Right lobe of liver (tissue), 6 donors: ENCODE measurements at regions not wholly inside any gene's neighbourhood (a gene's known extent, or its start where the extent isn't known, plus 50 kb on each side); places are given as distances from the start of the nearest gene placed in this dataset.

Experiments
- ATAC-seq, 4 donors: fragments of 200-7000 bp; cut with Tn5 transposase; one replicate each; pipeline ENCODE4 v1.9.1; 2020; ENCODE audit warnings: mild to moderate bottlenecking in 4 of 4, moderate library complexity in 4 of 4
- DNase-seq, 3 donors: peaks; one replicate each; pipeline ENCODE4 v3.0.0-alpha.2; 2020
- H3K27ac ChIP-seq, 3 donors: fragments of 200-600 bp; one replicate each; pipeline ENCODE4 v1.8.0; 2022
- H3K27me3 ChIP-seq, 2 donors: fragments of 200-600 bp; one replicate each; pipeline ENCODE4 v1.8.0; 2022
- H3K36me3 ChIP-seq, 4 donors: fragments of 200-600 bp; sonication (generic) in 1 of 4; one replicate each; pipeline versions ENCODE4 v1.5.1 to v1.8.0; 2017 to 2022; ENCODE audit warnings: control low read depth in 1 of 4
- H3K4me1 ChIP-seq, 4 donors: fragments of 200-600 bp; sonication (generic) in 1 of 4; one replicate each; pipeline versions ENCODE4 v1.5.1 to v1.8.0; 2017 to 2022; ENCODE audit warnings: control low read depth in 1 of 4
- H3K4me3 ChIP-seq, 3 donors: fragments of 200-600 bp; one replicate each; pipeline ENCODE4 v1.8.0; 2022
- H3K9me3 ChIP-seq, 4 donors: fragments of 200-600 bp; sonication (generic) in 1 of 4; one replicate each; pipeline versions ENCODE4 v1.5.1 to v1.8.0; 2017 to 2022; ENCODE audit warnings: control low read depth in 1 of 4
- POLR2A ChIP-seq: fragments of 450-650 bp; IDR thresholded peaks from one replicate; pipeline ENCODE4 v1.6.1; 2017; ENCODE audit warnings: antibody characterized with exemption, mild to moderate bottlenecking
- WGBS: methylation state at CpG from one replicate; pipeline ENCODE4 v1.1.6; 2018; ENCODE audit warnings: low coverage, low lambda C conversion rate; ENCODE audit not compliant: insufficient coverage; ENCODE audit errors: missing lambda C conversion rate; 5-methylcytosine and 5-hydroxymethylcytosine counted together
- intact Hi-C, 2 donors: fragments of 100-400 bp; cut with DNase I; formaldehyde crosslinking; loops; one replicate each; pipeline versions ENCODE4 v1.11.2 to v1.14.1; 2022
- TF ChIP-seq, protein P1 (sequence below), 4 donors: fragments of 200-600 bp in 3 of 4; fragments of 450-650 bp in 1 of 4; IDR thresholded peaks; one replicate each; pipeline versions ENCODE4 v1.5.1 to v1.8.0; 2016 to 2022; ENCODE audit warnings: antibody characterized with exemption in 4 of 4, mild to moderate bottlenecking in 2 of 4
- donor health status: DM: no; HTN: yes; CAD: no.
- donor health status: DM: no; HTN: no; CAD: no.
- donor health status: DM: no; HTN: no; CAD: no.
- donor health status: DM: no; HTN: yes; CAD: no.
- donor health status: DM: no; HTN: yes; CAD: no.

DNA sequence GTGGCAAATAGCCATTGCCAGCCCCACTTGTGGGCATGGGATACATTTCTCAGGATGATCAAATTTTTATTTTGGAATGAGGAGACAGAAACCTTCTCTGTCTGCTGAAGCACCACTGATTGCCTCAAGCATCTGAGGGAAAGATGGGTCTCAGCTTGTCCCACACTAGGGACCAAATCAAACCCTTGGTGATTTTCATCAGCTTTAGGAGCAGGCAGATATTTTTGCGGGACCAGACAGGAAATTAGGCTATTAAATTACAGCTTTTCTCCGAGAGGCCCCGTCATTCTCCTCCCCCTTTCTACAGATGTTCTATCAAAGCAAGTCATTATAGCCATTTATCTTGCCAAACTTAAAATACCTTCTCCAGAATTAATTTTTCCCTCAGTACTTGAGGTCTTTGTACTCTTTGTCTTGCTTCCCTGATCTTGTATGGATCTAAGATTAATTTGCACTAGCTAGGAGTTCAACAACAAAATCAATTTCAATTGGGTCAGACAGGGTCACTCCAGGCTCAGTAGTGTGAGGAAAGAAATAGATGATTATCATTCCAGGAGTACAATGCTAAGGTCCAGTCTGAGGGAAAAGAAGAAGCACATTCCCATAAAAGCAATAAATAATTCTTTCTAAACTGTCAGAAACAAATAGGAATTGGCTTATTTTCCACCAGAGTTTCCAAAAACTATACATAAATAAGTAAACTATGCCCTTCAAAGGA is 818.1 kb upstream of the SOX11 start:
- Histone ChIP-seq H3K36me3 (no peaks in the 10 kb centered on the region), H3K4me1 (no peaks in the 10 kb centered on the region), H3K27ac (no peak overlapping the region), H3K27me3 (no peaks in the 10 kb centered on the region), H3K4me3 (no peak overlapping the region), H3K9me3 (no peaks in the 10 kb centered on the region)
- intact Hi-C loops = no loop called here
- WGBS = 51% methylated on average over 2 of the region's 3 CpGs
- no peak for TF ChIP-seq POLR2A
- TF ChIP-seq, protein P1, sequence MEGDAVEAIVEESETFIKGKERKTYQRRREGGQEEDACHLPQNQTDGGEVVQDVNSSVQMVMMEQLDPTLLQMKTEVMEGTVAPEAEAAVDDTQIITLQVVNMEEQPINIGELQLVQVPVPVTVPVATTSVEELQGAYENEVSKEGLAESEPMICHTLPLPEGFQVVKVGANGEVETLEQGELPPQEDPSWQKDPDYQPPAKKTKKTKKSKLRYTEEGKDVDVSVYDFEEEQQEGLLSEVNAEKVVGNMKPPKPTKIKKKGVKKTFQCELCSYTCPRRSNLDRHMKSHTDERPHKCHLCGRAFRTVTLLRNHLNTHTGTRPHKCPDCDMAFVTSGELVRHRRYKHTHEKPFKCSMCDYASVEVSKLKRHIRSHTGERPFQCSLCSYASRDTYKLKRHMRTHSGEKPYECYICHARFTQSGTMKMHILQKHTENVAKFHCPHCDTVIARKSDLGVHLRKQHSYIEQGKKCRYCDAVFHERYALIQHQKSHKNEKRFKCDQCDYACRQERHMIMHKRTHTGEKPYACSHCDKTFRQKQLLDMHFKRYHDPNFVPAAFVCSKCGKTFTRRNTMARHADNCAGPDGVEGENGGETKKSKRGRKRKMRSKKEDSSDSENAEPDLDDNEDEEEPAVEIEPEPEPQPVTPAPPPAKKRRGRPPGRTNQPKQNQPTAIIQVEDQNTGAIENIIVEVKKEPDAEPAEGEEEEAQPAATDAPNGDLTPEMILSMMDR (IDR thresholded peaks at IDR 0.05) = no peak
- ATAC-seq (no peak), DNase-seq (no peak)

DNA sequence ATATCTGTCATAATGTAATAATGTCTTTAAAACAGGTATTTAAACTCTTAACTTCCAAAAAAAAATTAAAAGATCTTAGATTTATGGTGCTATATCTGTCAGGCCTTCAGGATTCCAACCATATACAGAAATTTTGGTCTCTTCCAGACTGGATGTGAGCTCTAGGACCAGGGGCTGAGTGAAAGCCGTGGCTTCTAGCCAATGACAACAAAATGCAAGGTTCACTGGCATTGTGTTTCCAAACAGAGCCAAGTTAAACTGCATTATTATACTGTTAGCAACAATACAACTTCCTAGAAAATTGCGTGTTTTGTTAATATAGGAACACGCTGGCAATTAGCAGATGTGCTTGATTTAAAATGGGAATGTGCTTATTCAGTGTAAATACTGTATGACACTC is 809.8 kb upstream of the SOX11 start:
- no peak for ATAC-seq
- no peak for DNase-seq
- TF ChIP-seq, protein P1 (IDR thresholded peaks at IDR 0.05) = no peak
- no peak for TF ChIP-seq POLR2A
- Histone ChIP-seq H3K27me3 (no peaks in the 10 kb centered on the region), H3K36me3 (no peaks in the 10 kb centered on the region), H3K9me3 (no peaks in the 10 kb centered on the region), H3K4me1 (no peaks in the 10 kb centered on the region), H3K4me3 (no peak overlapping the region), H3K27ac (no peak overlapping the region)
- intact Hi-C loops = no loop called here
- WGBS = 43% methylated on average over 3 of the region's 3 CpGs

DNA sequence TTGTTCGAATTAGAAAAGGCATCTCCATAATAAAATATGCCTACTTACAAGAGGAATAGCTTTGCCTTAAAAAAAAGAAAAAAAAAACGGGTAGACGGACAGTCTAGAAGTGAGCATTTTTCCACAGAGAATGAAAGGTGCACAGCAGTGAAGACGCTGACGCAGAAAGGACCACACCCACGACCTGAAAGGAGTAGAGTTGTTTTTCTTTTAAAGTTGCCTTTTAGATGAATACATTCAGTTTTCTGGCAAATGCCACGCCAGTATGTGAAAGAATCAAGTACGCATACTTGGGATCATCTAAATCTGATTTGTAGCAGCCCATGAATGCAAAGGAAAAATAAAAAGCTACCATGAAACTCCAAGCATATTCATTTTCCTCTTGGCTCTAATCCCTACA is 809.2 kb upstream of the SOX11 start:
- no peaks in the 10 kb centered on the region for H3K9me3 ChIP-seq
- intact Hi-C loops = no loop called here
- ATAC-seq (no peak), DNase-seq (no peak)
- no peak overlapping the region for H3K27ac ChIP-seq
- WGBS = 46% methylated on average over 8 of the region's 8 CpGs
- no peaks in the 10 kb centered on the region for H3K27me3 ChIP-seq
- no peak for TF ChIP-seq POLR2A
- TF ChIP-seq, protein P1 (IDR thresholded peaks at IDR 0.05) = no peak
- no peak overlapping the region for H3K4me3 ChIP-seq
- no peaks in the 10 kb centered on the region for H3K4me1 ChIP-seq
- no peaks in the 10 kb centered on the region for H3K36me3 ChIP-seq

DNA sequence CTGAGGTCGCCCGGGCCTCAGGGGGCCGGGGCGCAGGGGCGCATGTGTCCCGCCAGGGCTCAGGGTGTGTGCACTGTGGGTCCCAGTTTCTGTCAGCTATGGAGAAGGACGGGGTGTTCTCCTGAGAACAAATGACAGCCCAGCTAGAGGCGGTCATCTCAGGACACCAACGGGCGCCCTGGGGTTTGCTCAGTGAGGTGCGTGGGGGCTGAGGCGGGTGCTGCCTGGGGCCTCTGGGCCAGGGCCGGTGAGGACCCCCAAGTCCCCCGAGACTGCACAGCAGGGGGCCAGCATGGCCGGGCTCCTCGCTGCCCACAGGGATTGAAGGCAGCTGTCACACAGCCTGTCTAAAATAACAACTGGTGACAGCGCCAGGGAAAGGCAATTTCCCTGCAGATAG is 808.8 kb upstream of the SOX11 start:
- Histone ChIP-seq H3K4me1 (no peaks in the 10 kb centered on the region), H3K4me3 (no peak overlapping the region), H3K9me3 (no peaks in the 10 kb centered on the region), H3K27me3 (no peaks in the 10 kb centered on the region), H3K27ac (no peak overlapping the region), H3K36me3 (no peaks in the 10 kb centered on the region)
- no peak for DNase-seq
- intact Hi-C loops = no loop called here
- TF ChIP-seq, protein P1 (IDR thresholded peaks at IDR 0.05) = no peak
- no peak for TF ChIP-seq POLR2A
- 73% methylated on average over 10 of the region's 17 CpGs for WGBS
- ATAC-seq = peak in 1 of 4 donors; percentile 26
